NCI-H345 (cell line): ENCODE measurements at regions not wholly inside any gene's neighbourhood (a gene's known extent, or its start where the extent isn't known, plus 50 kb on each side); places are given as distances from the start of the nearest gene placed in this dataset.
"Not testable (repeated sequence)": the region's sequence is repeated elsewhere in the genome, so short reads cannot be mapped to it uniquely, and the experiment has no call there.

Experiments
- DNase-seq: peaks from one replicate; lab custom pipeline; 2025; lab: John Stamatoyannopoulos, UW

- DNase-seq, result no peak
These were observed 165.3 kb upstream of the FBXL7 start for GRCh38 chr5:15334551-15335266.

- no peak for DNase-seq
These were observed 166.9 kb upstream of the FBXL7 start for GRCh38 chr5:15333091-15333490.

GRCh38 chr5:15326932-15327331 lies 173.0 kb upstream of the FBXL7 start:
- DNase-seq, result no peak

GRCh38 chr5:15326471-15326870 lies 173.5 kb upstream of the FBXL7 start:
- DNase-seq, result no peak

- DNase-seq, result no peak
These were observed 177.6 kb upstream of the FBXL7 start for GRCh38 chr5:15322421-15322820.

- no peak for DNase-seq
These were observed 178.2 kb upstream of the FBXL7 start for GRCh38 chr5:15321776-15322175.

GRCh38 chr5:15320871-15321270 lies 179.1 kb upstream of the FBXL7 start:
- no peak for DNase-seq

GRCh38 chr5:15304914-15305834 lies 194.8 kb upstream of the FBXL7 start:
- no peak for DNase-seq

GRCh38 chr5:15304066-15304731 lies 195.8 kb upstream of the FBXL7 start:
- DNase-seq, result no peak

- no peak for DNase-seq
These were observed 199.8 kb upstream of the FBXL7 start for GRCh38 chr5:15300141-15300540.

- no peak for DNase-seq
These were observed 209.0 kb upstream of the FBXL7 start for GRCh38 chr5:15290953-15291352.

- no peak for DNase-seq
These were observed 213.3 kb upstream of the FBXL7 start for GRCh38 chr5:15286650-15287049.

- no peak for DNase-seq
These were observed 213.9 kb upstream of the FBXL7 start for GRCh38 chr5:15285901-15286583.

GRCh38 chr5:15284706-15285105 lies 215.3 kb upstream of the FBXL7 start:
- no peak for DNase-seq

- DNase-seq, result no peak
These were observed 216.9 kb upstream of the FBXL7 start for GRCh38 chr5:15283076-15283475.

GRCh38 chr5:15282611-15283010 lies 217.4 kb upstream of the FBXL7 start:
- DNase-seq, result no peak

GRCh38 chr5:15271596-15271995 lies 228.4 kb upstream of the FBXL7 start:
- not testable (repeated sequence) for DNase-seq

GRCh38 chr5:15267966-15268365 lies 232.0 kb upstream of the FBXL7 start:
- no peak for DNase-seq

GRCh38 chr5:15266841-15267240 lies 233.1 kb upstream of the FBXL7 start:
- DNase-seq, result no peak

- no peak for DNase-seq
These were observed 233.8 kb upstream of the FBXL7 start for GRCh38 chr5:15266229-15266628.

- no peak for DNase-seq
These were observed 236.0 kb upstream of the FBXL7 start for GRCh38 chr5:15263942-15264341.

- DNase-seq, result no peak
These were observed 236.6 kb upstream of the FBXL7 start for GRCh38 chr5:15263406-15263805.
